ENCODE measurements at regions not wholly inside any gene's neighbourhood (a gene's known extent, or its start where the extent isn't known, plus 50 kb on each side); places are given as distances from the start of the nearest gene placed in this dataset.

DNA sequence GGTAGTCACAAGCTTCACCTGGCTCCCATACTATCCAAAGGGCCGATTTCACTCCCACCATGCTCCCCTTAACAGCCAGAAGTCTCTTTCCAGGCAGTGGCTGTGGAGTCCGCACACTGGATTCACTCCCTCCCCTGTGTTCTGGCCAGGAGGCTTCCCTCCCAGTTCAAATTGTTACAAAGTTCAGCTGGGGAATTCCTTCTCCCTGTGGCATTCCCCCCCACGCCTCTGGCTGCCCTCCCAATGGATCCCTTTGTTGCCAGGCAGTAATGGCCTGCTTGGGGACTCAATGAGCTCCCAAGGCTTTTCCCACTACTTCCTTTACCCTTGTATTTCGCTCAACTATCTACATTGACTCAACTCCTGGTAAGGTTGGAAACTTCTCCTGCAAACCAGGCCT lies 1921.4 kb upstream of the PCDH20 start:
- DNase-seq (no peak), FAIRE-seq (no peak), ATAC-seq (no peak)
- H3K9me3 ChIP-seq = no peaks in the 10 kb centered on the region
- H3K4me3 ChIP-seq = no peak overlapping the region
- H3K27ac ChIP-seq = no peak overlapping the region
- intact Hi-C loops (cut with DNase I) = no loop called here
- no peaks in the 10 kb centered on the region for H3K27me3 ChIP-seq
- no peaks in the 10 kb centered on the region for H3K4me1 ChIP-seq
- 61 to 76% methylated on average over 4 of the region's 4 CpGs for WGBS, 2 donors
- no peaks in the 10 kb centered on the region for H3K36me3 ChIP-seq
- TF ChIP-seq, protein P1, sequence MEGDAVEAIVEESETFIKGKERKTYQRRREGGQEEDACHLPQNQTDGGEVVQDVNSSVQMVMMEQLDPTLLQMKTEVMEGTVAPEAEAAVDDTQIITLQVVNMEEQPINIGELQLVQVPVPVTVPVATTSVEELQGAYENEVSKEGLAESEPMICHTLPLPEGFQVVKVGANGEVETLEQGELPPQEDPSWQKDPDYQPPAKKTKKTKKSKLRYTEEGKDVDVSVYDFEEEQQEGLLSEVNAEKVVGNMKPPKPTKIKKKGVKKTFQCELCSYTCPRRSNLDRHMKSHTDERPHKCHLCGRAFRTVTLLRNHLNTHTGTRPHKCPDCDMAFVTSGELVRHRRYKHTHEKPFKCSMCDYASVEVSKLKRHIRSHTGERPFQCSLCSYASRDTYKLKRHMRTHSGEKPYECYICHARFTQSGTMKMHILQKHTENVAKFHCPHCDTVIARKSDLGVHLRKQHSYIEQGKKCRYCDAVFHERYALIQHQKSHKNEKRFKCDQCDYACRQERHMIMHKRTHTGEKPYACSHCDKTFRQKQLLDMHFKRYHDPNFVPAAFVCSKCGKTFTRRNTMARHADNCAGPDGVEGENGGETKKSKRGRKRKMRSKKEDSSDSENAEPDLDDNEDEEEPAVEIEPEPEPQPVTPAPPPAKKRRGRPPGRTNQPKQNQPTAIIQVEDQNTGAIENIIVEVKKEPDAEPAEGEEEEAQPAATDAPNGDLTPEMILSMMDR (IDR thresholded peaks at IDR 0.05) = no peak

DNA sequence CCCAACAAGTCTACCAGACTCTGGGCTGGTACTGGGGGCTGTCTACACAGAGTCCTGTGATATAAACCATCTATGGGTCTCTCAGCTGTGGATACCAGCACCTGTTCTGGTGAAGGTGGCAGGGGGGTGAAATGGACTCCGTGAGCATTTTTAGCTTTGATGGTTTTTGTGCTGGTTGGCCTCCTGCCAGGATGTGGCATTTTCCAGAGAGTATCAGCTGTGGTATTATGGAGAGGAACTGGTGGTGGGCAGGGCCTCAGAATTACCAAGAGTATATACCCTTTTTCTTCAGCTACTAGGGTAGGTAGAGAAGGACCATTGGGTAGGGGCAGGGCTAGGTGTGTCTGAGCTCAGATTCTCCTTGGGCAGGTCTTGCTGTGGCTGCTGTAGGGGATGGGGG lies 1920.9 kb upstream of the PCDH20 start:
- FAIRE-seq (no peak), DNase-seq (no peak), ATAC-seq (no peak)
- TF ChIP-seq, protein P1 (IDR thresholded peaks at IDR 0.05) = no peak
- intact Hi-C loops (cut with DNase I) = no loop called here
- Histone ChIP-seq H3K4me3 (no peak overlapping the region), H3K36me3 (no peaks in the 10 kb centered on the region), H3K9me3 (no peaks in the 10 kb centered on the region), H3K4me1 (no peaks in the 10 kb centered on the region), H3K27ac (no peak overlapping the region), H3K27me3 (no peaks in the 10 kb centered on the region)
- 61 to 67% methylated on average over 1 of the region's 1 CpG for WGBS, 2 donors

DNA sequence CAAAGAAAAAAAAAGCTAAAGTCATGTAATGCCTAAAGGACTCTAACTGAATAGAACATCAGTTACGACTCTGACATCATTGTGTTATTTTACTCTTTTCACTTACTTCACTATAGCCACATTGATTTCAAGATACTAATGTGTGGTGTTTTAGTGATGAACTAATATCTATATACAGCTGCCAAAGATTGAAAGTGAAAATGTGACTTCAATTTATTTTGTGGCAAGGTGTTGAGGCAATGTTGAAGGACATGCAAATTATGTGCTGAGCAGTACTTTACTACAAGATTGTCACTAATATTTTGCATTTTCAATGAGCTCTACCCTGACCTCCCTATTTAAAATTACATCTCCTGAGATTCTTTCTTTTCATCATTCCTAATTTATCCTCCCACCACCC lies 1911.9 kb upstream of the PCDH20 start:
- H3K9me3 ChIP-seq = no peaks in the 10 kb centered on the region
- FAIRE-seq (no peak), ATAC-seq (no peak), DNase-seq (no peak)
- no peak overlapping the region for H3K27ac ChIP-seq
- H3K27me3 ChIP-seq = no peaks in the 10 kb centered on the region
- intact Hi-C loops (cut with DNase I) = no loop called here
- no peaks in the 10 kb centered on the region for H3K4me1 ChIP-seq
- no peak overlapping the region for H3K4me3 ChIP-seq
- TF ChIP-seq, protein P1 (IDR thresholded peaks at IDR 0.05) = no peak
- 75 to 90% methylated on average over 1 of the region's 1 CpG for WGBS, 2 donors
- H3K36me3 ChIP-seq = no peaks in the 10 kb centered on the region

DNA sequence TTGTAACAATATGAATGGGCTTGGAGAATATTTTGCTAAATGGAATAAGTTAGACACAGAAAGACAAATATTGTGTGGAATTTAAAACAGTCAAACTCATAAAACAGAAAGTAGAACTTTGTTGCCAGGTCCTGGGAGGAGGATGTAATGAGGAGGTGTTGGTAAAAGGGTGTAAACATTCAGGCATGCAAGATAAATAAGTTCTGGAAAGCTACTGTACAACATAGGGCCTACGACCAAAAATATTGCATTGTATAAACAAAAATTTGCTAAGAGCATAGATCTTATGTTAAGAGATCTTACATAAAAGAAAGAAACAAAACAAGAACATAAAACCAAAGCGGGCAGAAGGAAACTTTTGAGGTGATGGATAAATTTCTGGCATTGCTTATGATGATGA lies 1907.8 kb upstream of the PCDH20 start:
- no peak overlapping the region for H3K27ac ChIP-seq
- 80 to 85% methylated on average over 2 of the region's 2 CpGs for WGBS, 2 donors
- H3K4me1 ChIP-seq = no peaks in the 10 kb centered on the region
- FAIRE-seq (no peak), DNase-seq (no peak), ATAC-seq (no peak)
- H3K27me3 ChIP-seq = no peaks in the 10 kb centered on the region
- no peak overlapping the region for H3K4me3 ChIP-seq
- H3K36me3 ChIP-seq = no peaks in the 10 kb centered on the region
- TF ChIP-seq, protein P1 (IDR thresholded peaks at IDR 0.05) = no peak
- intact Hi-C loops (cut with DNase I) = no loop called here
- H3K9me3 ChIP-seq = no peaks in the 10 kb centered on the region

DNA sequence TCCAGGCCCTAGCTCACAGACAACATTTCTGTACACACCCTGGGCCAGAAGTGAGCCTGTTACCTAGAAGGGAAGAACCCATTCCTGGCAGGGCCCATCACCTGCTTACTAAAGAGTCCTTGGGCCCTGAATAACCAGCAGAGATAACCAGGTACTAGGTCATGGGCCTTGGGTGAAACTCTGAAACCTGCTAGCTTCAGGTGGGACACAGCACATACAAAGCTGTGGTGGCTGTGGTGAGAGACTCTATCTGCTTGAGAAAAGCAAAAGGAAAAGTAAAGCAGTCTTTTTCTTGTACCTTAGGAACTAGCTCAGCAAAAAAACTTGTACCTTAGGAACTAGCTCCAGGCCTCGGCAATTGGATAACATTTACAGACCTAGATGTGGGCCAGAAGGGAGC lies 1895.9 kb upstream of the PCDH20 start:
- intact Hi-C loops (cut with DNase I) = no loop called here
- Histone ChIP-seq H3K27ac (no peak overlapping the region), H3K36me3 (no peaks in the 10 kb centered on the region), H3K9me3 (no peaks in the 10 kb centered on the region), H3K27me3 (no peaks in the 10 kb centered on the region), H3K4me3 (no peak overlapping the region), H3K4me1 (peaks cover 0 to 9% (median 5%) of the 10 kb centered on the region in 3 donors)
- TF ChIP-seq, protein P1 (IDR thresholded peaks at IDR 0.05) = no peak
- no peak for DNase-seq
- 89 to 100% methylated on average over 1 of the region's 1 CpG for WGBS, 2 donors
- no peak for FAIRE-seq
- no peak for ATAC-seq

All from pancreas (tissue), 10 donors.